IPS-11a (cell line): ENCODE measurements at regions not wholly inside any gene's neighbourhood (a gene's known extent, or its start where the extent isn't known, plus 50 kb on each side); places are given as distances from the start of the nearest gene placed in this dataset.
"Not testable (repeated sequence)": the region's sequence is repeated elsewhere in the genome, so short reads cannot be mapped to it uniquely, and the experiment has no call there.

Experiments used
- H3K4me3 ChIP-seq: one replicate; pipeline ENCODE4 v1.5.1; 2013; ENCODE audit warnings: low read depth, low read length, control low read depth

GRCh38 chr4:123624959-123625358 is 228.4 kb downstream of the SPRY1 start:
- no peak overlapping the region for H3K4me3 ChIP-seq

GRCh38 chr4:123628288-123628687 is 231.7 kb downstream of the SPRY1 start:
- no peak overlapping the region for H3K4me3 ChIP-seq

DNA sequence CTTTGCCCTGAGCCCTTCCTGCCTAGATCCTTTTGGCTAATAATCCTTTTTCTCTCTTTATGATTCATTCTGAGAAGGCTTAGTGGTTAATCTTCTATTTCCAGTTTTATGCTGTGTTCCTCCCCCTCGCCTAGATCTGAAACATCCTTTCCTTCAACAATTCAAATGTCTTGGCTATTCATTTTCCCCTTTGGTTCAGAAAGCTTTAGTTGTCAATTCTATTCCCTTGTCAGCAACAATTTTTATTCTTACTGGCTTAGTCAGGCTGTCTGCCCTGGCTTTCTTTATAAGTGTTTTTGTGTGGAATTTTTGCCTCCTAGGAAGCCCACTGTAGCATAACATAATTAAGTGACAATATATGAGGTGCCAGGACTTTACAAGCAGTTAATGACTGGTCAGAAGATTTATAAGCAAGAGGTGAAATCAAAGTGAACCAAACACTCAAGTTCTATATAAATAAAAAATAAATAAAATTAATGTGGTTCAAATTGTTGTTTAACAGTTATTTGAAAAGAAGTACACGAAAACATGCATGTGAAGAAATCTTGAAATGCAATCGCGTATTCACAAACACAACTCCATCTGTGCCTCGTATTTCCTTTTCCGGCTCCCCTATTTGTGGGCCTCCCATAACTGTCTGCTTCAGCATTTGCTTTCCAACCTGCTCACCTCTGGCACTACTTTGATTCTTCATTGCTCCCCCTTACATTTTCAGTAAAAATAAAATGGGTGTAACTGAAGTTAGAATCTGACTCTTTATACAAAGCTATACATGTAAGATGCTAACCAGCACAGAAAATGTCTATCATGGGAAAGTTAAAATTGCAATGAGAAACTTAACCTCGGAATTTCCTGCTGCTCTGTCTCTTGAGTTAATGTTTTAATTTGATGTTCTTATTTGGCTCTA is 235.4 kb downstream of the SPRY1 start:
- H3K4me3 ChIP-seq: no peak overlapping the region

- H3K4me3 ChIP-seq: no peak overlapping the region
Measured at GRCh38 chr4:123632693-123633030, 236.1 kb downstream of the SPRY1 start.

DNA sequence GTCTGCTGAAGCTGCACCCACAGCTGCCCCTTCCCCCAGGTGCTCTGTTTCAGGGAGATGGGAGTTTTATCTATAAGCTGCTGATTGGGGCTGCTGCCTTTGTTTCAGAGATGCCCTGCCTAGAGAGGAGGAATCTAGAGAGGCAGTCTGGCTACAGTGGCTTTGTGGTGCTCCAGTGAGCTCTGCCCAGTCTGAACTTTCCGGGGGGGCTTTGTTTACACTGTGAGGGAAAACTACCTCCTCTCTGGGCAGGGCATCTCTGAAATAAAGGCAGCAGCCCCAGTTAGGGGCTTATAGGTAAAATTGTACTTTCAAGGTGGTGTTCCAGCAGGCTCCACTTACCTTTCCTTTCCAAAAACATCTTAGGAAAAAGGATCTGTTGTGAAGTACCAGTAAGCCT is 242.2 kb downstream of the SPRY1 start:
- H3K4me3 ChIP-seq: no peak overlapping the region

- no peak overlapping the region for H3K4me3 ChIP-seq
Measured at GRCh38 chr4:123640271-123640670, 243.7 kb downstream of the SPRY1 start.

DNA sequence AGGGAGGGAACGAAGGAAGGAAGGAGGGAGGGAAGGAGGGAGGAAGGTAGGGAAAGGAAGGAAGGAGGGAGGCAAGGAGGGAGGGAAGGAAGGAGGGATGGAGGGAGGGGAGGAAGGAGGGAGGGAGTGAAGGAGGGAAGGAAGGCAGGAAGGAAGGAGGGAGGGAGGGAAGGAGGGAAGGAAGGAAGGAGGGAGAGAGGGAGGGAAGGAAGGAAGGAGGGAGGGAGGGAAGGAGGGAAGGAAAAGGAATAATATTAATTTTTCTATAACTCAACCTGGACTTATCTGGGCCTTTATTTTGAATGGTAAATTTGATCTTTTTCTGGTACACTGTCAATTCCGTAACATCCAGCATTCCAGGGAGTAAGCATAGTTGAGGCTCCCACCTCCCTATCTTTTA is 244.2 kb downstream of the SPRY1 start:
- no peak overlapping the region for H3K4me3 ChIP-seq

- no peak overlapping the region for H3K4me3 ChIP-seq
Measured at GRCh38 chr4:123643691-123644090, 247.1 kb downstream of the SPRY1 start.

DNA sequence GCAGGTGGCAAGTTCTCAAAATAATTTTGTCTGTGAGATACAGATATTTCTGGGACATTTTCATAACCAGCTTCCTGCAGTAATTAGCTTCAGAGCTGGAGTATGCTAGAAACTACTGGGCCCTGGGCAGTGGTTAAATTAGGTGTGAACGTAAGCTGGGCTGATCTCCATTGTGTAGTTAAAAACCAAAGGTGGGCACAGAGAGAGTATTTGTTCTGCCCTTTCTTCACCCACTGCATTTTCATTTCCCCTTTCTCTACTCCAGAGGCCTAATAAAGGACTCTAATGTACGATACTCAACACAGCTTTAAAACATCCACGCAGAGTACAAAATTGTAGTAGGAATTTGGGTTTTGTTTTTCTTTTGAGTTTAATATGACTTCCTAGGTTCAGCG is 252.7 kb downstream of the SPRY1 start:
- H3K4me3 ChIP-seq: no peak overlapping the region

DNA sequence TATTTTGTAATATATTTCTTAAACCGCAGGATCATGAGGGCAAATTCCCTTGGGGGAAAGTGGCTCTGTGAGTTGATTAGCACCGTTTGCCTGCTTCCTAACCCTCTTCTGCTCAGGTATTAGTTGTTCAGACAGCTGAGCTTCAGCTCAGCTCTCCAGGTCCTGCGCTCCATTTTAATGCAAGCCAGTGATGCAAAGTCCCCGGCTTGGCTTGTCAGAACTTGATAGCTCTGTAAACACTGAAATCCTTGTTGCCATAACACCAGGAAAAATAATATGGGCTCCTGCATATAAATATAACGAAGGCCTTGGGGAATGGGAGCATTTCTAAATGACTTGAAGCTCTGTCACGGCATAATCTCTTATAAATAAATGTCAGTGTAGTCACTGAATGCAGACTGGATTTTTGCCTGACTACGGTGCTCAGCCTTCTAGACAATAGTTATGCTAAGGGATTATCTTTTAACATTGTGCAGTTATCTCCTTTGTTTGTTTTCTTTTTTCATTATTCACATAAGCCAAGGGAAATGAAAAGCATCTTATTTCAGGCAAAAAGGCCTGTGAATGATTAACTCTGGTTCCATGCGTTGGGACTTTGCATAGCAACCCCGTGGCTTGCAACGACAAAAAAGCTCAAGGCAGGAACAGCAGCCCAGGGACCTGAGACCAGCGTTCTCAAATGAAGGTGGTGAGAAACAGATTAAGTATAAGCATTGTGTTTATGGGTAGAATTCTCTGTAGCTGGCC is 253.2 kb downstream of the SPRY1 start:
- H3K4me3 ChIP-seq: no peak overlapping the region

DNA sequence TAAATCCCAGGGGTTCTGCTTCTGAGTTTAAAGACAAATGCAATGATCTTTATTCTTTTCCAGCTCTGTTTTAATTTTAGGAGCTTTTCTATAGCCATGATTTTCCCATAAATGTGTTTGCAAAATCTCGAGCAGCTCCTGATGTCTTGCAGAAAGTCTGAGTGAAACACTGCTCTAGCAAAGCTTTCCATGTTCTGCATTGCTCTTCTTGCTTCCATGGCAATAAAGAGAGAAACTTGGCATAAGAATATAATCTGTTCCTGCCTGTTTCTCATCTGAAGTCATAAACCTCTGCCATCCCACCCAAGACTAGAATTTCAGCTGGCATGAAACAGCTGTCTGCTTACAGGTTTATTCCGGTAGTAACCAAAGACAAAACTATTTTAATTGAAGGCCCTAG is 254.5 kb downstream of the SPRY1 start:
- H3K4me3 ChIP-seq: no peak overlapping the region

GRCh38 chr4:123651536-123652180 is 255.1 kb downstream of the SPRY1 start:
- no peak overlapping the region for H3K4me3 ChIP-seq

GRCh38 chr4:123652476-123652875 is 255.9 kb downstream of the SPRY1 start:
- no peak overlapping the region for H3K4me3 ChIP-seq

- H3K4me3 ChIP-seq: no peak overlapping the region
Measured at GRCh38 chr4:123653236-123653635, 256.6 kb downstream of the SPRY1 start.

DNA sequence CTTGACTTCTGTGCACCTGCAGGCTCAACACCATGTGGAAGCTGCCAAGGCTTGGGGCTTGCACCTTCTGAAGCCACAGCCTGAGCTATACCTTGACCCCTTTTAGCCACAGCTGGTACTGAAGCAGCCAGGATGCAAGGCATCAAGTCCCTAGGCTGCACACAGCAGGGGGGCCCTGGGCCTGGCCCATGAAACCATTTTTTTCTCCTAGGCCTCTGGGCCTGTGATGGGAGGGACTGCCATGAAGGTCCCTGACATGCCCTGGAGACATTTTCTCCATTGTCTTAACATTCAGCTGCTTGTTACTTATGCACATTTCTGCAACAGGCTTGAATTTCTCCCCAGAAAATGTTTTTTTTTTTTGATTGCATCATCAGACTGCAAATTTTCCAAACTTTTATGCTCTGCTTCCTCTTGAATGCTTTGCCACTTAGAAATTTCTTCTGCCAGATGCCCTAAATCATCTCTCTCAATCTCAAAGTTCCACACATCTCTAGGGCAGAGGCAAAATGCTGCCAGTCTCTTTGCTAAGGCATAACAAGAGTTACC is 260.2 kb downstream of the SPRY1 start:
- H3K4me3 ChIP-seq: not testable (repeated sequence)

GRCh38 chr4:123657606-123658005 is 261.0 kb downstream of the SPRY1 start:
- H3K4me3 ChIP-seq: not testable (repeated sequence)

GRCh38 chr4:123659262-123659661 is 262.7 kb downstream of the SPRY1 start:
- no peak overlapping the region for H3K4me3 ChIP-seq

DNA sequence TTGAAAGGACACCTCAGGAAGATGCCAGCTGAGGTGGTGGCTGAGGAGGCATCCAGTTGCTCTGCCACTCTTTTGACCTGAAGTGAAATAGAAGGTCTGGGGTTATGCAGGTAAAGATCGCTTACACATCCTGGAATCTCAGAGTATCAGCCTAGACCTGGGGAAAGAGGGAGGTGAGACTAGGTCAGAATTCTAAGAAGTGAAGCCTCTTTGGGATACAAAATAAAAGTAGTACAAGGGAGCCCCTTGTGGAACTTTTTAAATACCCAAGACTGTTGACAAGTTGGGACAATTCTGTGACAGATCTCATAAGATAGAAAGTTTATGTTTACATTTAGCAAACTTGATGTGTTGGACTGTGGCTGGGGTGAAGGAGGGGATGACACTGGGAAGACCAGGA is 263.1 kb downstream of the SPRY1 start:
- H3K4me3 ChIP-seq: no peak overlapping the region

GRCh38 chr4:123661080-123661737 is 264.6 kb downstream of the SPRY1 start:
- H3K4me3 ChIP-seq: no peak overlapping the region

GRCh38 chr4:123662827-123663226 is 266.2 kb downstream of the SPRY1 start:
- no peak overlapping the region for H3K4me3 ChIP-seq

GRCh38 chr4:123666486-123666885 is 269.9 kb downstream of the SPRY1 start:
- H3K4me3 ChIP-seq: no peak overlapping the region
